Natural killer cell (primary cell): ENCODE measurements at regions not wholly inside any gene's neighbourhood (a gene's known extent, or its start where the extent isn't known, plus 50 kb on each side); places are given as distances from the start of the nearest gene placed in this dataset.

Source experiments
- ATAC-seq, 3 donors: fragments of 150-1000 bp in 2 of 3; fragments of 200-7000 bp in 1 of 3; cut with Tn5 transposase; 1 replicate in 1 of 3; 2 replicates in 2 of 3; pipeline ENCODE4 v1.10.0; 2021; ENCODE audit warnings: mild to moderate bottlenecking in 2 of 3, moderate library complexity in 2 of 3
- DNase-seq, 2 donors: peaks; one replicate each; pipeline versions ENCODE4 v3.0.0 to v3.0.0-alpha.2; 2013 to 2021; ENCODE audit warnings: mixed read lengths in 1 of 2
- H3K27ac ChIP-seq: one replicate; pipeline ENCODE4 v1.5.1; 2013; ENCODE audit warnings: mild to moderate bottlenecking, low read length
- H3K27me3 ChIP-seq: one replicate; pipeline ENCODE4 v1.6.1; 2013; ENCODE audit warnings: low read length; ENCODE audit not compliant: control insufficient read depth, insufficient read depth
- H3K36me3 ChIP-seq: one replicate; pipeline ENCODE4 v1.6.1; 2013; ENCODE audit warnings: low read length; ENCODE audit not compliant: control insufficient read depth, insufficient read depth
- H3K4me1 ChIP-seq: one replicate; pipeline ENCODE4 v1.6.1; 2013; ENCODE audit warnings: low read length; ENCODE audit not compliant: control insufficient read depth, insufficient read depth
- H3K4me3 ChIP-seq: one replicate; pipeline ENCODE4 v1.5.1; 2013; ENCODE audit warnings: low read length
- H3K9me3 ChIP-seq: one replicate; pipeline ENCODE4 v1.6.1; 2013; ENCODE audit warnings: low read length; ENCODE audit not compliant: control insufficient read depth, insufficient read depth
- H3K27ac Mint-ChIP-seq, 2 donors: one replicate each; pipeline ENCODE4 v1.8.0; 2022; ENCODE audit warnings: mild to moderate bottlenecking in 2 of 2, mixed read lengths in 2 of 2, moderate library complexity in 1 of 2
- H3K27me3 Mint-ChIP-seq, 2 donors: one replicate each; pipeline ENCODE4 v1.8.0; 2022; ENCODE audit warnings: low read depth in 2 of 2, mixed read lengths in 2 of 2
- H3K36me3 Mint-ChIP-seq: one replicate; pipeline ENCODE4 v1.8.0; 2022; ENCODE audit warnings: mixed read lengths
- H3K4me1 Mint-ChIP-seq, 2 donors: one replicate each; pipeline ENCODE4 v1.8.0; 2022; ENCODE audit warnings: mixed read lengths in 2 of 2
- H3K4me3 Mint-ChIP-seq: one replicate; pipeline ENCODE4 v1.8.0; 2022; ENCODE audit warnings: mild to moderate bottlenecking, moderate library complexity, mixed read lengths
- H3K9me3 Mint-ChIP-seq, 2 donors: one replicate each; pipeline ENCODE4 v1.8.0; 2022; ENCODE audit warnings: mixed read lengths in 2 of 2
- CTCF ChIP-seq: fragments of 200-600 bp; IDR thresholded peaks from one replicate; pipeline ENCODE4 v1.8.0; 2022; ENCODE audit warnings: antibody characterized with exemption
- WGBS: methylation state at CpG from one replicate; pipeline ENCODE4 v1.1.7; 2013; ENCODE audit warnings: missing lambda C conversion rate; ENCODE audit not compliant: insufficient coverage; 5-methylcytosine and 5-hydroxymethylcytosine counted together
- intact Hi-C: fragments of 100-400 bp; cut with micrococcal nuclease; formaldehyde crosslinking; loops from one replicate; pipeline ENCODE4 v1.14.2; 2022

GRCh38 chr18:2040279-2040678 lies 531.0 kb downstream of the METTL4 start:
- H3K9me3 Mint-ChIP-seq, result no peaks in the 10 kb centered on the region
- H3K27ac ChIP-seq, result no peak overlapping the region
- no peaks in the 10 kb centered on the region for H3K36me3 ChIP-seq
- no peak overlapping the region for H3K4me3 Mint-ChIP-seq
- TF ChIP-seq CTCF, result no peak
- DNase-seq (no peak), ATAC-seq (no peak)
- intact Hi-C loops, result no loop called here
- H3K27me3 ChIP-seq, result no peaks in the 10 kb centered on the region
- H3K4me3 ChIP-seq, result no peak overlapping the region
- H3K9me3 ChIP-seq, result no peaks in the 10 kb centered on the region
- no peaks in the 10 kb centered on the region for H3K36me3 Mint-ChIP-seq
- H3K4me1 ChIP-seq, result no peaks in the 10 kb centered on the region
- no peaks in the 10 kb centered on the region for H3K4me1 Mint-ChIP-seq
- H3K27me3 Mint-ChIP-seq, result peaks cover 0 to 2% of the 10 kb centered on the region in 2 donors
- 85% methylated on average over 3 of the region's 3 CpGs for WGBS
- H3K27ac Mint-ChIP-seq, result no peak overlapping the region

- H3K4me1 ChIP-seq, result peaks cover 3% of the 10 kb centered on the region
- peaks cover 13 to 14% of the 10 kb centered on the region in 2 donors for H3K4me1 Mint-ChIP-seq
- no peaks in the 10 kb centered on the region for H3K27me3 ChIP-seq
- DNase-seq (peak in 1 of 2 donors; percentile 3), ATAC-seq (peak in 1 of 3 donors; percentile 67)
- intact Hi-C loops, result no loop called here
- H3K4me3 ChIP-seq, result no peak overlapping the region
- no peak overlapping the region for H3K27ac Mint-ChIP-seq
- no peak overlapping the region for H3K27ac ChIP-seq
- H3K36me3 ChIP-seq, result no peaks in the 10 kb centered on the region
- WGBS, result 10% methylated on average over 4 of the region's 4 CpGs
- no peak for TF ChIP-seq CTCF
- peaks cover 0 to 3% of the 10 kb centered on the region in 2 donors for H3K27me3 Mint-ChIP-seq
- H3K9me3 ChIP-seq, result no peaks in the 10 kb centered on the region
- no peak overlapping the region for H3K4me3 Mint-ChIP-seq
- H3K9me3 Mint-ChIP-seq, result no peaks in the 10 kb centered on the region
- H3K36me3 Mint-ChIP-seq, result no peaks in the 10 kb centered on the region
Measured at GRCh38 chr18:2049986-2050385, 521.3 kb downstream of the METTL4 start.

GRCh38 chr18:2050702-2051201 lies 520.6 kb downstream of the METTL4 start:
- Histone ChIP-seq H3K27me3 (no peaks in the 10 kb centered on the region), H3K4me1 (peaks cover 3% of the 10 kb centered on the region), H3K4me3 (no peak overlapping the region), H3K27ac (no peak overlapping the region), H3K9me3 (no peaks in the 10 kb centered on the region), H3K36me3 (no peaks in the 10 kb centered on the region)
- Mint-ChIP-seq H3K27ac (no peak overlapping the region), H3K4me1 (peaks cover 13 to 14% of the 10 kb centered on the region in 2 donors), H3K27me3 (peaks cover 4 to 9% of the 10 kb centered on the region in 2 donors), H3K4me3 (no peak overlapping the region), H3K9me3 (peaks cover 0 to 4% of the 10 kb centered on the region in 2 donors), H3K36me3 (no peaks in the 10 kb centered on the region)
- no peak for DNase-seq
- no peak for ATAC-seq
- intact Hi-C loops, result no loop called here
- WGBS, result 68% methylated on average over 2 of the region's 3 CpGs
- TF ChIP-seq CTCF, result no peak

- H3K27me3 ChIP-seq, result no peaks in the 10 kb centered on the region
- no peak for TF ChIP-seq CTCF
- H3K27ac ChIP-seq, result no peak overlapping the region
- no peak overlapping the region for H3K4me3 ChIP-seq
- no peak overlapping the region for H3K27ac Mint-ChIP-seq
- no peak overlapping the region for H3K4me3 Mint-ChIP-seq
- DNase-seq (no peak), ATAC-seq (no peak)
- no peaks in the 10 kb centered on the region for H3K36me3 ChIP-seq
- 50% methylated on average over 1 of the region's 3 CpGs for WGBS
- peaks cover 4 to 18% of the 10 kb centered on the region in 2 donors for H3K27me3 Mint-ChIP-seq
- H3K9me3 ChIP-seq, result no peaks in the 10 kb centered on the region
- H3K36me3 Mint-ChIP-seq, result no peaks in the 10 kb centered on the region
- H3K4me1 ChIP-seq, result peaks cover 3% of the 10 kb centered on the region
- intact Hi-C loops, result no loop called here
- H3K4me1 Mint-ChIP-seq, result peaks cover 13 to 14% of the 10 kb centered on the region in 2 donors
- peaks cover 0 to 4% of the 10 kb centered on the region in 2 donors for H3K9me3 Mint-ChIP-seq
Measured at GRCh38 chr18:2053490-2054089, 517.7 kb downstream of the METTL4 start.
